HEK293 (cell line): ENCODE measurements at regions not wholly inside any gene's neighbourhood (a gene's known extent, or its start where the extent isn't known, plus 50 kb on each side); places are given as distances from the start of the nearest gene placed in this dataset.

Experiments
- CTCF ChIA-PET: fragments of 350-600 bp; formaldehyde crosslinking; extraction: SDS; loops from one replicate; lab custom pipeline; 2021; ENCODE audit warnings: antibody characterized with exemption; lab: Yijun Ruan, JAX
- POLR2A ChIA-PET: fragments of 300-600 bp; formaldehyde crosslinking; extraction: SDS; loops from one replicate; lab custom pipeline; 2020; ENCODE audit warnings: antibody characterized with exemption, inconsistent platforms; lab: Yijun Ruan, JAX
- H3K27ac ChIP-seq: fragments of 200-500 bp; sonication (Bioruptor generic); 2 replicates; pipeline ENCODE4 v1.5.1; 2014; ENCODE audit warnings: low read depth, low read length, control low read depth, inconsistent platforms; ENCODE audit errors: extremely low read depth
- H3K36me3 ChIP-seq, 2 experiments: fragments of 200-500 bp in 1 of 2; sonication (Bioruptor generic) in 1 of 2; 1 replicate in 1 of 2; 2 replicates in 1 of 2; pipeline ENCODE4 v1.5.1; 2014 to 2017; ENCODE audit warnings: inconsistent platforms in 2 of 2, low read length in 2 of 2; ENCODE audit not compliant: control insufficient read depth in 2 of 2, insufficient read depth in 1 of 2
- H3K4me1 ChIP-seq: fragments of 200-500 bp; sonication (Bioruptor generic); 2 replicates; pipeline ENCODE4 v1.5.1; 2014; ENCODE audit warnings: mild to moderate bottlenecking, low read length, inconsistent platforms; ENCODE audit not compliant: control insufficient read depth, insufficient read depth
- H3K4me3 ChIP-seq: 2 replicates; pipeline ENCODE4 v1.5.1; 2011; ENCODE audit warnings: low read depth, mild to moderate bottlenecking, control low read depth, low read length, moderate library complexity
- H3K9me3 ChIP-seq: fragments of 200-500 bp; sonication (Bioruptor generic); 2 replicates; pipeline ENCODE4 v1.5.1; 2014; ENCODE audit warnings: low read depth, low read length, inconsistent platforms; ENCODE audit not compliant: control insufficient read depth, insufficient read depth
- BCL11A ChIP-seq: fragments of 450-650 bp; formaldehyde crosslinking; IDR thresholded peaks from 2 replicates; pipeline ENCODE4 v1.5.1; 2016; ENCODE audit warnings: low read depth, missing biosample characterization, missing genetic modification characterization
- HOXA7 ChIP-seq: sonication (generic); formaldehyde crosslinking; IDR thresholded peaks from 2 replicates; pipeline ENCODE4 v1.8.1; 2022; ENCODE audit warnings: missing genetic modification reagents, borderline replicate concordance
- TCF7L2 ChIP-seq: IDR thresholded peaks from 2 replicates; pipeline ENCODE4 v1.6.1; 2011; ENCODE audit warnings: low read depth, mild to moderate bottlenecking, inconsistent platforms, low read length, moderate library complexity, borderline replicate concordance
- ZBTB20 ChIP-seq: fragments of 450-650 bp; formaldehyde crosslinking; IDR thresholded peaks from 2 replicates; pipeline ENCODE4 v1.5.1; 2016; ENCODE audit warnings: missing biosample characterization, missing genetic modification characterization
- ZBTB44 ChIP-seq: fragments of 450-650 bp; IDR thresholded peaks from 2 replicates; pipeline ENCODE4 v1.5.1; 2018; ENCODE audit warnings: missing biosample characterization, mild to moderate bottlenecking, missing genetic modification characterization
- ZBTB7A ChIP-seq: fragments of 450-650 bp; formaldehyde crosslinking; IDR thresholded peaks from 2 replicates; pipeline ENCODE4 v1.5.1; 2016; ENCODE audit warnings: low read depth, missing biosample characterization, missing genetic modification characterization
- ZFP41 ChIP-seq: fragments of 450-650 bp; formaldehyde crosslinking; IDR thresholded peaks from 2 replicates; pipeline ENCODE4 v1.5.1; 2016; ENCODE audit warnings: missing biosample characterization, missing genetic modification characterization, borderline replicate concordance
- ZNF202 ChIP-seq: fragments of 450-650 bp; formaldehyde crosslinking; IDR thresholded peaks from 2 replicates; pipeline ENCODE4 v1.5.1; 2016; ENCODE audit warnings: missing biosample characterization, missing genetic modification characterization, borderline replicate concordance
- ZNF37A ChIP-seq: fragments of 450-650 bp; IDR thresholded peaks from 2 replicates; pipeline ENCODE4 v1.5.1; 2018; ENCODE audit warnings: missing biosample characterization, missing genetic modification characterization
- ZNF394 ChIP-seq: fragments of 450-650 bp; formaldehyde crosslinking; IDR thresholded peaks from 2 replicates; pipeline ENCODE4 v1.5.1; 2016; ENCODE audit warnings: missing biosample characterization, missing genetic modification characterization, mild to moderate bottlenecking, moderate library complexity, borderline replicate concordance
- ZNF473 ChIP-seq: fragments of 450-650 bp; formaldehyde crosslinking; IDR thresholded peaks from 2 replicates; pipeline ENCODE4 v1.5.1; 2017; ENCODE audit warnings: missing biosample characterization, missing genetic modification characterization
- ZNF501 ChIP-seq: fragments of 450-650 bp; formaldehyde crosslinking; IDR thresholded peaks from 2 replicates; pipeline ENCODE4 v1.5.1; 2016; ENCODE audit warnings: missing biosample characterization, missing genetic modification characterization
- ZNF513 ChIP-seq: fragments of 450-650 bp; IDR thresholded peaks from 2 replicates; pipeline ENCODE4 v1.5.1; 2018; ENCODE audit warnings: missing biosample characterization, missing genetic modification characterization
- ZNF623 ChIP-seq: fragments of 450-650 bp; formaldehyde crosslinking; IDR thresholded peaks from 2 replicates; pipeline ENCODE4 v1.5.1; 2016; ENCODE audit warnings: missing biosample characterization, missing genetic modification characterization
- TF ChIP-seq, protein P1 (sequence below): fragments of 450-650 bp; formaldehyde crosslinking; IDR thresholded peaks from 2 replicates; pipeline ENCODE4 v1.5.1; 2017; ENCODE audit warnings: missing biosample characterization, missing genetic modification characterization
- TF ChIP-seq, protein P2 (sequence below): fragments of 450-650 bp; formaldehyde crosslinking; IDR thresholded peaks from 2 replicates; pipeline ENCODE4 v1.5.1; 2016; ENCODE audit warnings: missing biosample characterization, missing genetic modification characterization
- TF ChIP-seq, protein P3 (sequence below): fragments of 450-650 bp; formaldehyde crosslinking; conservative IDR thresholded peaks from 2 replicates; pipeline ENCODE4 v1.5.1; 2016; ENCODE audit warnings: low read depth, missing biosample characterization, missing genetic modification characterization

- peaks cover 42% of the 10 kb centered on the region for H3K4me1 ChIP-seq
- no peak overlapping the region for H3K27ac ChIP-seq
- no peaks in the 10 kb centered on the region; a peak in 1 of 3 replicates for H3K36me3 ChIP-seq
- ChIA-PET CTCF (interaction anchor here (0.7 to 3.5 kb wide), 10 partner anchors 8 to 179 kb away, joined by 3 to 29 read pairs (median 4); no protein-coding TSS in a partner anchor), POLR2A (no interaction called here)
- TF ChIP-seq ZBTB7A (tag by site-specific recombination), result no peak
- TF ChIP-seq ZNF623 (tag by site-specific recombination), result no peak
- TF ChIP-seq ZBTB20 (tag by site-specific recombination), result no peak
- no peak for TF ChIP-seq ZNF394 (tag by site-specific recombination)
- no peak for TF ChIP-seq BCL11A (tag by site-specific recombination)
- H3K4me3 ChIP-seq, result no peak overlapping the region
- no peaks in the 10 kb centered on the region for H3K9me3 ChIP-seq
Measured at GRCh38 chr6:56725254-56725653, 82.6 kb upstream of the DST start.

DNA sequence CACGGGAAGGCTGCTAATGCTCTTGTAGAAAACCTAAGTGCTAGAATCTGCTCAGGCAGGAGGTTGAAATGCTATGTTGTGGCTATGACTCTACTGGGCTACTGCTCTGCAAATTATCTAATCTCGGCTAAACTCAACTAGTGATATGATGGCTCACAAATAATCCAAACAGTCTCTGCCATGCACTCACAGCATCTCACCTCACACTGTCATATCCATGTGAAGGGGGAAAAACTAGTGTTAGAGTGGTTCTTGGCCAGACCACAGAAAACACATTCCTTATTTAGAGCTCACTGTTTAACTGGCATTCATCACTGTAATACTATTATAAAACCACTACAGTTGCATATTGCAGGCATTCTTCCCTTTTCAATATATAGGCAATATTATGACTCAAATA, 81.8 kb upstream of the DST start:
- Histone ChIP-seq H3K36me3 (no peaks in the 10 kb centered on the region; a peak in 1 of 3 replicates), H3K9me3 (no peaks in the 10 kb centered on the region), H3K27ac (no peak overlapping the region), H3K4me1 (peaks cover 36% of the 10 kb centered on the region), H3K4me3 (no peak overlapping the region)
- ChIA-PET POLR2A (no interaction called here), CTCF (interaction anchor here (0.7 to 3.5 kb wide), 5 partner anchors 15 to 128 kb away, joined by 3 to 29 read pairs (median 5); no protein-coding TSS in a partner anchor)
- TF ChIP-seq ZNF37A (tag by site-specific recombination), result no peak
- TF ChIP-seq, protein P1, sequence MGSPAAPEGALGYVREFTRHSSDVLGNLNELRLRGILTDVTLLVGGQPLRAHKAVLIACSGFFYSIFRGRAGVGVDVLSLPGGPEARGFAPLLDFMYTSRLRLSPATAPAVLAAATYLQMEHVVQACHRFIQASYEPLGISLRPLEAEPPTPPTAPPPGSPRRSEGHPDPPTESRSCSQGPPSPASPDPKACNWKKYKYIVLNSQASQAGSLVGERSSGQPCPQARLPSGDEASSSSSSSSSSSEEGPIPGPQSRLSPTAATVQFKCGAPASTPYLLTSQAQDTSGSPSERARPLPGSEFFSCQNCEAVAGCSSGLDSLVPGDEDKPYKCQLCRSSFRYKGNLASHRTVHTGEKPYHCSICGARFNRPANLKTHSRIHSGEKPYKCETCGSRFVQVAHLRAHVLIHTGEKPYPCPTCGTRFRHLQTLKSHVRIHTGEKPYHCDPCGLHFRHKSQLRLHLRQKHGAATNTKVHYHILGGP (tag by site-specific recombination), result no peak
- TF ChIP-seq, protein P2, sequence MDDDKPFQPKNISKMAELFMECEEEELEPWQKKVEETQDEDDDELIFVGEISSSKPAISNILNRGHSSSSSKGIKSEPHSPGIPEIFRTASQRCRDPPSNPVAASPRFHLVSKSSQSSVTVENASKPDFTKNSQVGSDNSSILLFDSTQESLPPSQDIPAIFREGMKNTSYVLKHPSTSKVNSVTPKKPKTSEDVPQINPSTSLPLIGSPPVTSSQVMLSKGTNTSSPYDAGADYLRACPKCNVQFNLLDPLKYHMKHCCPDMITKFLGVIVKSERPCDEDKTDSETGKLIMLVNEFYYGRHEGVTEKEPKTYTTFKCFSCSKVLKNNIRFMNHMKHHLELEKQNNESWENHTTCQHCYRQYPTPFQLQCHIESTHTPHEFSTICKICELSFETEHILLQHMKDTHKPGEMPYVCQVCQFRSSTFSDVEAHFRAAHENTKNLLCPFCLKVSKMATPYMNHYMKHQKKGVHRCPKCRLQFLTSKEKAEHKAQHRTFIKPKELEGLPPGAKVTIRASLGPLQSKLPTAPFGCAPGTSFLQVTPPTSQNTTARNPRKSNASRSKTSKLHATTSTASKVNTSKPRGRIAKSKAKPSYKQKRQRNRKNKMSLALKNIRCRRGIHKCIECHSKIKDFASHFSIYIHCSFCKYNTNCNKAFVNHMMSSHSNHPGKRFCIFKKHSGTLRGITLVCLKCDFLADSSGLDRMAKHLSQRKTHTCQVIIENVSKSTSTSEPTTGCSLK, result no peak

- POLR2A ChIA-PET, result no interaction called here
- H3K4me3 ChIP-seq, result no peak overlapping the region
- no peaks in the 10 kb centered on the region for H3K9me3 ChIP-seq
- no peak overlapping the region for H3K27ac ChIP-seq
- CTCF ChIA-PET, result interaction anchor here (1.1 kb wide), 1 partner anchor 12 kb away, joined by 5 read pairs; no protein-coding TSS in a partner anchor
- peaks cover 24% of the 10 kb centered on the region for H3K4me1 ChIP-seq
- H3K36me3 ChIP-seq, result no peaks in the 10 kb centered on the region
- TF ChIP-seq ZNF202 (no peak), ZNF473 (tag by site-specific recombination) (no peak), ZNF513 (tag by site-specific recombination) (no peak), TCF7L2 (no peak), ZFP41 (tag by site-specific recombination) (no peak), ZNF501 (tag by site-specific recombination) (no peak), ZBTB44 (tag by site-specific recombination) (no peak), HOXA7 (CRISPR knock-in tag) (no peak)
- TF ChIP-seq, protein P3, sequence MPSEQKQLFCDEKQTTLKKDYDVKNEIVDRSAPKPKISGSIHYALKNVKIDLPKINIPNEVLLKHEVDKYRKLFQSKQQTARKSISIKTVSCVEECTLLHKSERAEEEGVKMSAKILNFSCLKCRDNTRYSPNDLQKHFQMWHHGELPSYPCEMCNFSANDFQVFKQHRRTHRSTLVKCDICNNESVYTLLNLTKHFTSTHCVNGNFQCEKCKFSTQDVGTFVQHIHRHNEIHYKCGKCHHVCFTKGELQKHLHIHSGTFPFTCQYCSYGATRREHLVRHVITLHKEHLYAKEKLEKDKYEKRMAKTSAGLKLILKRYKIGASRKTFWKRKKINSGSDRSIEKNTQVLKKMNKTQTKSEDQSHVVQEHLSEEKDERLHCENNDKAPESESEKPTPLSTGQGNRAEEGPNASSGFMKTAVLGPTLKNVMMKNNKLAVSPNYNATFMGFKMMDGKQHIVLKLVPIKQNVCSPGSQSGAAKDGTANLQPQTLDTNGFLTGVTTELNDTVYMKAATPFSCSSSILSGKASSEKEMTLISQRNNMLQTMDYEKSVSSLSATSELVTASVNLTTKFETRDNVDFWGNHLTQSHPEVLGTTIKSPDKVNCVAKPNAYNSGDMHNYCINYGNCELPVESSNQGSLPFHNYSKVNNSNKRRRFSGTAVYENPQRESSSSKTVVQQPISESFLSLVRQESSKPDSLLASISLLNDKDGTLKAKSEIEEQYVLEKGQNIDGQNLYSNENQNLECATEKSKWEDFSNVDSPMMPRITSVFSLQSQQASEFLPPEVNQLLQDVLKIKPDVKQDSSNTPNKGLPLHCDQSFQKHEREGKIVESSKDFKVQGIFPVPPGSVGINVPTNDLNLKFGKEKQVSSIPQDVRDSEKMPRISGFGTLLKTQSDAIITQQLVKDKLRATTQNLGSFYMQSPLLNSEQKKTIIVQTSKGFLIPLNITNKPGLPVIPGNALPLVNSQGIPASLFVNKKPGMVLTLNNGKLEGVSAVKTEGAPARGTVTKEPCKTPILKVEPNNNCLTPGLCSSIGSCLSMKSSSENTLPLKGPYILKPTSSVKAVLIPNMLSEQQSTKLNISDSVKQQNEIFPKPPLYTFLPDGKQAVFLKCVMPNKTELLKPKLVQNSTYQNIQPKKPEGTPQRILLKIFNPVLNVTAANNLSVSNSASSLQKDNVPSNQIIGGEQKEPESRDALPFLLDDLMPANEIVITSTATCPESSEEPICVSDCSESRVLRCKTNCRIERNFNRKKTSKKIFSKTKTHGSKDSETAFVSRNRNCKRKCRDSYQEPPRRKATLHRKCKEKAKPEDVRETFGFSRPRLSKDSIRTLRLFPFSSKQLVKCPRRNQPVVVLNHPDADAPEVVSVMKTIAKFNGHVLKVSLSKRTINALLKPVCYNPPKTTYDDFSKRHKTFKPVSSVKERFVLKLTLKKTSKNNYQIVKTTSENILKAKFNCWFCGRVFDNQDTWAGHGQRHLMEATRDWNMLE (tag by site-specific recombination), result no peak
Measured at GRCh38 chr6:56720882-56721281, 78.2 kb upstream of the DST start.
